ENCODE measurements at regions not wholly inside any gene's neighbourhood (a gene's known extent, or its start where the extent isn't known, plus 50 kb on each side); places are given as distances from the start of the nearest gene placed in this dataset.

- RAD21 ChIA-PET (ENCODE audit: unreplicated experiment), result no interaction called here
- CTCF ChIA-PET, result no interaction called here
- Histone ChIP-seq H3K4me1 (ENCODE audit: control insufficient read depth, insufficient read depth, low read length) (no peaks in the 10 kb centered on the region), H3K4me2 (ENCODE audit: control insufficient read depth, insufficient read depth) (no peak overlapping the region), H3K27me3 (replicated peaks in 1 of 2; ENCODE audit: control insufficient read depth in 2 of 2, insufficient read depth in 2 of 2, low read length in 1 of 2) (no peaks in the 10 kb centered on the region), H3K36me3 (ENCODE audit: control insufficient read depth in 2 of 2, insufficient read depth in 2 of 2, low read length in 1 of 2) (no peaks in the 10 kb centered on the region), H3K79me2 (ENCODE audit: control insufficient read depth, insufficient read depth, low read length) (no peaks in the 10 kb centered on the region), H3K9me3 (replicated peaks; ENCODE audit: control insufficient read depth, insufficient read depth, low read length) (no peaks in the 10 kb centered on the region), H3K4me3 (no peak overlapping the region), H3K27ac (ENCODE audit: control insufficient read depth, insufficient read depth) (no peak overlapping the region), H3K9ac (ENCODE audit: control insufficient read depth, insufficient read depth, low read length) (no peak overlapping the region), H2AFZ (ENCODE audit: control insufficient read depth, low read depth, low read length) (no peak overlapping the region), H4K20me1 (ENCODE audit: control insufficient read depth, insufficient read depth) (no peaks in the 10 kb centered on the region)
- intact Hi-C loops (cut with micrococcal nuclease; ENCODE audit: unreplicated experiment), result no loop called here
- FAIRE-seq, result no peak
- POLR2A ChIA-PET, result no interaction called here
- DNase-seq (ENCODE audit: low read depth, low spot score), result no peak
- 0% methylated on average over 1 of the region's 1 CpG for WGBS (ENCODE audit: insufficient coverage, insufficient replicate concordance, low lambda C conversion rate, missing lambda C conversion rate)
- SMC1A ChIA-PET (ENCODE audit: uncharacterized antibody, unreplicated experiment), result no interaction called here
- TF ChIP-seq RAD21 (IDR thresholded peaks at IDR 0.05; ENCODE audit: insufficient read depth, low read depth, low read length) (no peak), POLR2A (IDR thresholded peaks at IDR 0.05; ENCODE audit: low read depth, low read length) (no peak), EP300 (IDR thresholded peaks at IDR 0.05; ENCODE audit: borderline replicate concordance in 1 of 2, control insufficient read depth in 1 of 2, low read depth in 2 of 2, low read length in 2 of 2) (no peak), MTA3 (IDR thresholded peaks at IDR 0.05; ENCODE audit: borderline replicate concordance, low read length) (no peak), SIX5 (IDR thresholded peaks at IDR 0.05; ENCODE audit: low read depth, low read length, severe bottlenecking) (no peak), ZBED1 (IDR thresholded peaks at IDR 0.05; ENCODE audit: borderline replicate concordance) (no peak), YY1 (IDR thresholded peaks at IDR 0.05; ENCODE audit: low read depth, low read length) (no peak), RBBP5 (conservative IDR thresholded peaks at IDR 0.05) (no peak), ZNF217 (IDR thresholded peaks at IDR 0.05) (no peak), IRF4 (IDR thresholded peaks at IDR 0.05; ENCODE audit: low read depth, low read length) (no peak), GABPA (IDR thresholded peaks at IDR 0.05; ENCODE audit: low read depth) (no peak), NRF1 (conservative IDR thresholded peaks at IDR 0.05; ENCODE audit: low read depth, low read length) (no peak), SP1 (IDR thresholded peaks at IDR 0.05; ENCODE audit: low read depth, low read length) (no peak), CBX5 (IDR thresholded peaks at IDR 0.05; ENCODE audit: low read depth) (no peak), TARDBP (IDR thresholded peaks at IDR 0.05; ENCODE audit: borderline replicate concordance) (no peak), IRF3 (IDR thresholded peaks at IDR 0.05) (no peak), E2F4 (IDR thresholded peaks at IDR 0.05; ENCODE audit: low read depth, low read length) (no peak)
- in situ Hi-C loops (cut with MboI), result no loop called here
- BruUV-seq (replicated peaks), result no TSS peak
- ATAC-seq, result no peak
Measured at GRCh38 chr2:83756219-83756618, 702.9 kb downstream of the SUCLG1 start.
